Mesenchymal stem cell (in vitro differentiated cells and primary cell): ENCODE measurements at regions not wholly inside any gene's neighbourhood (a gene's known extent, or its start where the extent isn't known, plus 50 kb on each side); places are given as distances from the start of the nearest gene placed in this dataset.

ENCODE experiments used
- DNase-seq: peaks from one replicate; pipeline ENCODE4 v3.0.0-alpha.2; 2013
- H2AFZ ChIP-seq: one replicate; pipeline ENCODE4 v1.6.1; 2013; ENCODE audit warnings: low read depth, mild to moderate bottlenecking, control low read depth, inconsistent platforms, low read length, moderate library complexity
- H2AK5ac ChIP-seq: 2 replicates; pipeline ENCODE4 v1.6.1; 2013; ENCODE audit warnings: low read length, moderate library complexity, mild to moderate bottlenecking, inconsistent platforms; ENCODE audit not compliant: severe bottlenecking
- H2BK120ac ChIP-seq: one replicate; pipeline ENCODE4 v1.6.1; 2013; ENCODE audit warnings: low read depth, mild to moderate bottlenecking, inconsistent platforms, low read length, moderate library complexity
- H2BK12ac ChIP-seq, 2 experiments: one replicate each; pipeline ENCODE4 v1.6.1; 2013; ENCODE audit warnings: inconsistent platforms in 2 of 2, low read length in 2 of 2, mild to moderate bottlenecking in 2 of 2, moderate library complexity in 2 of 2, control low read depth in 1 of 2
- H2BK15ac ChIP-seq: one replicate; pipeline ENCODE4 v1.6.1; 2013; ENCODE audit warnings: mild to moderate bottlenecking, low read depth, inconsistent platforms; ENCODE audit not compliant: poor library complexity, severe bottlenecking
- H2BK5ac ChIP-seq: 2 replicates; pipeline ENCODE4 v1.6.1; 2013; ENCODE audit warnings: low read depth, mild to moderate bottlenecking, low read length, control low read depth, inconsistent platforms; ENCODE audit not compliant: poor library complexity, severe bottlenecking
- H3K14ac ChIP-seq, 2 experiments: one replicate each; pipeline ENCODE4 v1.6.1; 2013; ENCODE audit warnings: inconsistent platforms in 2 of 2, low read length in 2 of 2, control low read depth in 1 of 2, mild to moderate bottlenecking in 1 of 2, moderate library complexity in 1 of 2
- H3K18ac ChIP-seq, 2 experiments: one replicate each; pipeline ENCODE4 v1.6.1; 2013; ENCODE audit warnings: inconsistent platforms in 2 of 2, low read length in 2 of 2, control low read depth in 1 of 2, low read depth in 1 of 2, mild to moderate bottlenecking in 1 of 2
- H3K23ac ChIP-seq, 2 experiments: one replicate each; pipeline ENCODE4 v1.6.1; 2013; ENCODE audit warnings: inconsistent platforms in 2 of 2, low read length in 2 of 2, mild to moderate bottlenecking in 2 of 2, moderate library complexity in 2 of 2, control low read depth in 1 of 2
- H3K27ac ChIP-seq: 2 replicates; pipeline ENCODE4 v1.5.1; 2013; ENCODE audit warnings: mild to moderate bottlenecking, moderate library complexity, low read length, control low read depth, inconsistent platforms; ENCODE audit not compliant: poor library complexity, severe bottlenecking
- H3K27me3 ChIP-seq, 2 experiments: 2 replicates each; pipeline versions ENCODE4 v1.6.1 to v1.7.0; 2013; ENCODE audit warnings: low read length in 2 of 2, mild to moderate bottlenecking in 2 of 2, moderate library complexity in 2 of 2, control low read depth in 1 of 2, inconsistent platforms in 1 of 2; ENCODE audit not compliant: control insufficient read depth in 1 of 2, insufficient read depth in 1 of 2
- H3K36me3 ChIP-seq, 2 experiments: 2 replicates each; pipeline versions ENCODE4 v1.6.1 to v1.7.0; 2013; ENCODE audit warnings: low read length in 2 of 2, control low read depth in 1 of 2, inconsistent platforms in 1 of 2, low read depth in 1 of 2, mild to moderate bottlenecking in 1 of 2; ENCODE audit not compliant: insufficient read depth in 2 of 2, control insufficient read depth in 1 of 2
- H3K4ac ChIP-seq, 2 experiments: one replicate each; pipeline ENCODE4 v1.6.1; 2013; ENCODE audit warnings: inconsistent platforms in 2 of 2, low read length in 2 of 2, mild to moderate bottlenecking in 2 of 2, moderate library complexity in 2 of 2, control low read depth in 1 of 2, low read depth in 1 of 2
- H3K4me1 ChIP-seq: 2 replicates; pipeline ENCODE4 v1.6.1; 2013; ENCODE audit warnings: low read depth, low read length, control low read depth; ENCODE audit not compliant: control insufficient read depth, insufficient read depth
- H3K4me2 ChIP-seq: 2 replicates; pipeline ENCODE4 v1.6.1; 2013; ENCODE audit warnings: low read length, mild to moderate bottlenecking, inconsistent platforms; ENCODE audit not compliant: poor library complexity, severe bottlenecking
- H3K4me3 ChIP-seq, 2 experiments: 2 replicates each; pipeline versions ENCODE4 v1.5.1 to v1.7.0; 2013; ENCODE audit warnings: low read length in 2 of 2, mild to moderate bottlenecking in 2 of 2, control low read depth in 1 of 2, low read depth in 1 of 2; ENCODE audit not compliant: insufficient read depth in 1 of 2
- H3K79me1 ChIP-seq: replicated peaks from 2 replicates; pipeline ENCODE4 v1.6.1; 2013; ENCODE audit warnings: mild to moderate bottlenecking, control low read depth, low read length, inconsistent platforms; ENCODE audit not compliant: poor library complexity, severe bottlenecking
- H3K9ac ChIP-seq: 2 replicates; pipeline ENCODE4 v1.7.0; 2013; ENCODE audit warnings: mild to moderate bottlenecking, low read length, moderate library complexity
- H3K9me3 ChIP-seq: 2 replicates; pipeline ENCODE4 v1.7.0; 2013; ENCODE audit warnings: mild to moderate bottlenecking, low read length; ENCODE audit not compliant: control insufficient read depth
- H4K8ac ChIP-seq: one replicate; pipeline ENCODE4 v1.6.1; 2013; ENCODE audit warnings: inconsistent platforms, mild to moderate bottlenecking, low read length, moderate library complexity
- H4K91ac ChIP-seq: one replicate; pipeline ENCODE4 v1.6.1; 2013; ENCODE audit warnings: mild to moderate bottlenecking, low read length, inconsistent platforms
- WGBS: methylation state at CpG from one replicate; pipeline ENCODE4 v1.1.7; 2013; ENCODE audit warnings: mixed read lengths; 5-methylcytosine and 5-hydroxymethylcytosine counted together

DNA sequence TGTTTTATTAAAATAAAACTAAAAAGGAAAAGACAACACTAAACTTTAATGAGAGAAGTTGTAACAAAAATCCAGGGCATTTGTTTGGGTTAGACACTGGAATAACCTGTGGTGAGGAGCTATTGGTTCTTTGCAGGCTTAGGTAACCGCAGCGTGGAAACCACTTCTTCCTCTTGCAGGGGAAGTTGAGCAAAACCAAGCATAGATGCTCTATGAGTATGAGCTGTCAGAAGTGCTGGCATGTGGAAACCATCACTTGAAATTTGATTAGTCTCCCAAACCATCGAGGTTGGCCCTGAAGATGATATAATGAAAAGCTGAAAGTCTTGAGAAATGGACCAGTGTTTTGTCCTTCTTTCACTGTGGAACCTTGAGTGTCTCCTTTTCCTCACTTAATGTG lies 127.1 kb upstream of the RBMS3 start:
- Histone ChIP-seq H3K4ac (no peak overlapping the region), H3K79me1 (no peaks in the 10 kb centered on the region), H3K4me3 (no peak overlapping the region), H3K27ac (no peak overlapping the region), H4K91ac (no peak overlapping the region), H3K9ac (no peak overlapping the region), H2BK12ac (no peak overlapping the region), H3K4me1 (no peaks in the 10 kb centered on the region), H2BK15ac (no peak overlapping the region), H2AK5ac (no peak overlapping the region), H2BK120ac (no peak overlapping the region), H3K23ac (no peak overlapping the region), H2BK5ac (no peak overlapping the region), H3K18ac (no peak overlapping the region), H3K4me2 (no peak overlapping the region), H3K9me3 (no peaks in the 10 kb centered on the region), H2AFZ (no peak overlapping the region), H3K36me3 (no peaks in the 10 kb centered on the region), H4K8ac (no peak overlapping the region), H3K27me3 (no peaks in the 10 kb centered on the region), H3K14ac (no peak overlapping the region)
- WGBS, result 83% methylated on average over 3 of the region's 3 CpGs
- no peak for DNase-seq

DNA sequence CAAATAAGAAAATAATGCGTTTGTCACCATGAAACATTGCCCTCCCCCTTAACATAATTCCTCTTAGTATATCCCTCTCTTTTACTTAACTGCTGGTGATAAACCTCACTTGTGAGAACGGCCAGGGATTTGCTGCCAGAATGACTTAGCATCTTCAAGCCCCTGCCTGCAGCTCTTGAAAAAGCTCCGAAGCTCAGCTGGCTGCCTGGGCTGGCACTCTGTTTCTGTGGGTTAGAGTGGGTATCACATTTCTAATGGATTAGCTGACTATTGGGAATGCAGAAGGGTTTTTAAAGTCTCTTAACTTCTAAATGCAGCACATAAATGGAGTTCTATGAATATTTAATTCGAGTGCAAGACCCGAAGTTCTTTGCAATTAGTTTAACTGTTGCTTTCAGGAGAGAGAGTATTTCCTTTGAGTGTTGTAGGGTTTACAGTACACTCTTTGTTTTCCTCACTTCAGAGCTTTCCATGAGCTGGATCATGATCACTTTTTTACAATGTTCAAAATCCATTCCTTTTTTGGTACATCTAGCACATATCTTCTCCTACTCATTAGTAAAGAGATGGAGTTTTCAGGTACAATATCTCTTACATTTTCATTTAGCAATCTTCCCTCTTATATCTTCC lies 124.7 kb upstream of the RBMS3 start:
- H2BK12ac ChIP-seq, result no peak overlapping the region

DNA sequence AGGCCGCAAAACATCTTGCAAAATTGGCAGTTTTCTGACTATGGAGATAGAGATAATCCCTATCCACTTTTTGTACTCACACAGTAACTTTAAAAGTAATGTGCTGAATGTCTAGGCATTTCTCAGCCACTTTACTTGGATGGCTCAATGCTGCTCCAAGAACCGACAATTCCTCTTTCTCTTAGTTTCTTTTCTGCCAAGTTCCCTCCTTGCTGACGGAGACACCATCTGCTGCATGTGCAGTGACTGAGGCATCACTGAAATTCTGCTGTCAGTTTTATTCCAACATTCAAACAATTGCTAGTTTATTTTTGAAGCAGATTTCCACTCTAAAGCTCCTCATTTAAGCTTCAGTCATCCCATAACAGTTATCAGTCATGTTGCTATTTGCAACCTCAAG lies 116.0 kb upstream of the RBMS3 start:
- no peak overlapping the region for H2AK5ac ChIP-seq
- no peak overlapping the region for H3K4ac ChIP-seq

More for the DNA sequence above, 124.7 kb upstream of the RBMS3 start:
- Histone ChIP-seq H3K9me3 (no peaks in the 10 kb centered on the region), H2BK120ac (no peak overlapping the region), H3K36me3 (no peaks in the 10 kb centered on the region), H4K8ac (no peak overlapping the region), H2AFZ (no peak overlapping the region), H4K91ac (no peak overlapping the region), H2AK5ac (no peak overlapping the region), H2BK15ac (no peak overlapping the region), H3K14ac (no peak overlapping the region), H3K4me2 (no peak overlapping the region), H3K9ac (no peak overlapping the region), H3K27me3 (no peaks in the 10 kb centered on the region), H3K18ac (no peak overlapping the region), H3K4me3 (no peak overlapping the region), H3K23ac (no peak overlapping the region), H3K4me1 (no peaks in the 10 kb centered on the region), H3K4ac (no peak overlapping the region), H2BK5ac (no peak overlapping the region), H3K79me1 (no peaks in the 10 kb centered on the region), H3K27ac (no peak overlapping the region)
- no peak for DNase-seq
- WGBS, result 58% methylated on average over 4 of the region's 5 CpGs

DNA sequence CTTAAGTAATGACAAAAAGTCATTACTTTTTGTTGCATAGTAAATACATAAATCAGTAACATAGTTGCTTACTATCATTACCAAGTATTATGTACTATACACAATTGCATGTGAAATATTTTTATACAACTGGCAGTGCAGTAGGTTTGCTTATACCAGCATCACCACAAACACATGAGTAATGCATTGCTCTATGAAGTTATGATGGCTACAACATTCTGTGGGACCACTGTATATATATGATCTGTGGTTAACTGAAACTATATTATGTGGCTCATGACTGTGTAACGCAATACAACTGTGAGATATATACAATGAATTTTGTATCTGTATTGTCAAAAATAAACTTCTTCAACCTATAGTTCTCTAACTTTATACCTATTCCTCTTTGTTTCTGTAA lies 113.7 kb upstream of the RBMS3 start:
- no peak overlapping the region for H2BK120ac ChIP-seq
- no peak overlapping the region for H3K23ac ChIP-seq
- H3K27ac ChIP-seq, result no peak overlapping the region
- H3K4me2 ChIP-seq, result no peak overlapping the region
- no peaks in the 10 kb centered on the region for H3K9me3 ChIP-seq
- no peak overlapping the region for H4K8ac ChIP-seq
- no peaks in the 10 kb centered on the region for H3K27me3 ChIP-seq
- DNase-seq, result no peak
- H3K4me3 ChIP-seq, result no peak overlapping the region
- H3K36me3 ChIP-seq, result no peaks in the 10 kb centered on the region
- H2BK12ac ChIP-seq, result no peak overlapping the region
- no peak overlapping the region for H3K4ac ChIP-seq
- H3K18ac ChIP-seq, result no peak overlapping the region
- H3K79me1 ChIP-seq, result no peaks in the 10 kb centered on the region
- no peak overlapping the region for H2AFZ ChIP-seq
- H3K14ac ChIP-seq, result no peak overlapping the region
- no peak overlapping the region for H2BK5ac ChIP-seq
- no peak overlapping the region for H2BK15ac ChIP-seq
- H2AK5ac ChIP-seq, result no peak overlapping the region
- WGBS, result no CpG with 5 or more reads among the region's 1 CpG
- no peak overlapping the region for H3K9ac ChIP-seq
- no peaks in the 10 kb centered on the region for H3K4me1 ChIP-seq
- H4K91ac ChIP-seq, result no peak overlapping the region

More for the DNA sequence above, 116.0 kb upstream of the RBMS3 start:
- Histone ChIP-seq H2BK12ac (no peak overlapping the region), H3K27me3 (no peaks in the 10 kb centered on the region), H3K79me1 (no peaks in the 10 kb centered on the region), H3K36me3 (no peaks in the 10 kb centered on the region), H3K27ac (no peak overlapping the region), H2BK120ac (no peak overlapping the region), H3K14ac (no peak overlapping the region), H4K8ac (no peak overlapping the region), H3K4me3 (no peak overlapping the region), H2BK5ac (no peak overlapping the region), H3K4me1 (no peaks in the 10 kb centered on the region), H2AFZ (no peak overlapping the region), H3K4me2 (no peak overlapping the region), H3K18ac (no peak overlapping the region), H2BK15ac (no peak overlapping the region), H4K91ac (no peak overlapping the region), H3K9me3 (no peaks in the 10 kb centered on the region), H3K23ac (no peak overlapping the region), H3K9ac (no peak overlapping the region)
- 77% methylated on average over 3 of the region's 3 CpGs for WGBS
- DNase-seq, result no peak
